T-helper 1 cell (primary cell): ENCODE measurements at regions not wholly inside any gene's neighbourhood (a gene's known extent, or its start where the extent isn't known, plus 50 kb on each side); places are given as distances from the start of the nearest gene placed in this dataset.
A peak's percentile ranks its signal among the peaks of the same experiment; 100 is the strongest.
"Not testable (repeated sequence)": the region's sequence is repeated elsewhere in the genome, so short reads cannot be mapped to it uniquely, and the experiment has no call there.

ENCODE experiments used
- DNase-seq, 5 donors: peaks; one replicate each; pipeline ENCODE4 v3.0.0-alpha.2; 2012 to 2020

GRCh38 chr15:98280284-98280975 is 319.9 kb downstream of the ARRDC4 start:
- no peak for DNase-seq

GRCh38 chr15:98281130-98281529 is 320.6 kb downstream of the ARRDC4 start:
- no peak for DNase-seq

GRCh38 chr15:98282656-98283332 is 322.3 kb downstream of the ARRDC4 start:
- no peak for DNase-seq

GRCh38 chr15:98286200-98286599 is 325.7 kb downstream of the ARRDC4 start:
- DNase-seq: no peak

- no peak for DNase-seq
Observed at GRCh38 chr15:98286831-98287230, 326.3 kb downstream of the ARRDC4 start.

- no peak for DNase-seq
Observed at GRCh38 chr15:98288091-98288590, 327.6 kb downstream of the ARRDC4 start.

GRCh38 chr15:98289747-98290146 is 329.2 kb downstream of the ARRDC4 start:
- DNase-seq: no peak

- peak in 1 of 5 donors; percentile 22 for DNase-seq
Observed at GRCh38 chr15:98292442-98293240, 332.1 kb downstream of the ARRDC4 start.

GRCh38 chr15:98294126-98294525 is 333.6 kb downstream of the ARRDC4 start:
- no peak for DNase-seq

- not testable (repeated sequence) for DNase-seq
Observed at GRCh38 chr15:98295101-98295759, 334.7 kb downstream of the ARRDC4 start.

- no peak for DNase-seq
Observed at GRCh38 chr15:98296653-98297052, 336.1 kb downstream of the ARRDC4 start.

- DNase-seq: no peak
Observed at GRCh38 chr15:98304371-98304770, 343.9 kb downstream of the ARRDC4 start.

- DNase-seq: no peak
Observed at GRCh38 chr15:98308117-98308516, 340.2 kb upstream of the IGF1R start.

- peak; percentile 11 to 56 (median 31) for DNase-seq
Observed at GRCh38 chr15:98311566-98312188, 336.7 kb upstream of the IGF1R start.

GRCh38 chr15:98312913-98313312 is 335.4 kb upstream of the IGF1R start:
- DNase-seq: no peak

GRCh38 chr15:98315971-98316370 is 332.4 kb upstream of the IGF1R start:
- DNase-seq: no peak

- no peak for DNase-seq
Observed at GRCh38 chr15:98321896-98322295, 326.4 kb upstream of the IGF1R start.

GRCh38 chr15:98322581-98322980 is 325.8 kb upstream of the IGF1R start:
- no peak for DNase-seq

GRCh38 chr15:98324341-98324970 is 323.9 kb upstream of the IGF1R start:
- DNase-seq: no peak

- no peak for DNase-seq
Observed at GRCh38 chr15:98326804-98327203, 321.5 kb upstream of the IGF1R start.

GRCh38 chr15:98330258-98330657 is 318.1 kb upstream of the IGF1R start:
- no peak for DNase-seq
